Neural crest cell (in vitro differentiated cells): ENCODE measurements at regions not wholly inside any gene's neighbourhood (a gene's known extent, or its start where the extent isn't known, plus 50 kb on each side); places are given as distances from the start of the nearest gene placed in this dataset.

Experiments used
- DNase-seq: peaks from one replicate; pipeline ENCODE4 v3.0.0; 2021; ENCODE audit warnings: low read depth, mixed read lengths, low spot score
- H3K27ac Mint-ChIP-seq: one replicate; pipeline ENCODE4 v1.8.0; 2021; ENCODE audit warnings: mild to moderate bottlenecking, mixed read lengths; ENCODE audit not compliant: unreplicated experiment
- H3K27me3 Mint-ChIP-seq: 2 replicates; pipeline ENCODE4 v1.8.0; 2021; ENCODE audit warnings: low read depth, mild to moderate bottlenecking, mixed read lengths
- H3K36me3 Mint-ChIP-seq: 2 replicates; pipeline ENCODE4 v1.8.0; 2021; ENCODE audit warnings: low read depth, mild to moderate bottlenecking, mixed read lengths
- H3K4me1 Mint-ChIP-seq: 2 replicates; pipeline ENCODE4 v1.8.0; 2021; ENCODE audit warnings: mixed read lengths
- H3K4me3 Mint-ChIP-seq: one replicate; pipeline ENCODE4 v1.8.0; 2021; ENCODE audit warnings: mild to moderate bottlenecking, mixed read lengths
- H3K9me3 Mint-ChIP-seq: 2 replicates; pipeline ENCODE4 v1.8.0; 2021; ENCODE audit warnings: mixed read lengths
- CTCF ChIP-seq: fragments of 200-600 bp; sonication (generic); conservative IDR thresholded peaks from 2 replicates; pipeline ENCODE4 v1.5.0; 2021; ENCODE audit warnings: antibody characterized with exemption, mild to moderate bottlenecking

DNA sequence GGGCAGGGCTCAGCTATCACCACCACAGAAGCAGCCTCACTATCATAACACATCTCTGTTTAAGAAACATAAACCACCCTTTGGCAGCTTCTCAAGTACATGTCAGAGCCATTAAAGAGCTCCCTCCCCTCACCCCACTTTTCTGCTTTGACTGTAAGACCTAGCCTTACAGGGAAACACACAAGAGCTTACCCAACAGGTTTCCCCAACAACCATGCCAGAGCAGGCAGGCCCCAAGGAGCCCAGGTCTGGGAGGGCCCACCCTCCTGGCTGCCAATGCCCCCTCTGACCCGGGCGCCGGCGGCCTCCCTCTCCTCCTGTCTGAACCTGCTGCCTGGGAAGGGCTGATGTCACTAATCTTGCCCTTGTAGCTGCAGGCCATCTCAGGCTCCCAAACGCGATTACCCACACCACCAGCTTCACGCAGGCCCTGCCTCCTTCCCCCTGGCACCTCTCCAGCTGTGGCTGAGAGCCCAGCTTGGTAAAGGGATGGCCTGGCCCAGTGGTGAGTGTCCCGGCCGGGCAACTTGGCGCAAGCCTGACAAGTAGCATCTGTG is 402.0 kb downstream of the MAFB start:
- no peak for TF ChIP-seq CTCF
- no peak overlapping the region for H3K4me3 Mint-ChIP-seq
- DNase-seq, result no peak
- H3K4me1 Mint-ChIP-seq, result no peaks in the 10 kb centered on the region
- no peaks in the 10 kb centered on the region for H3K36me3 Mint-ChIP-seq
- no peaks in the 10 kb centered on the region for H3K27me3 Mint-ChIP-seq
- H3K27ac Mint-ChIP-seq, result no peak overlapping the region
- no peaks in the 10 kb centered on the region for H3K9me3 Mint-ChIP-seq

DNA sequence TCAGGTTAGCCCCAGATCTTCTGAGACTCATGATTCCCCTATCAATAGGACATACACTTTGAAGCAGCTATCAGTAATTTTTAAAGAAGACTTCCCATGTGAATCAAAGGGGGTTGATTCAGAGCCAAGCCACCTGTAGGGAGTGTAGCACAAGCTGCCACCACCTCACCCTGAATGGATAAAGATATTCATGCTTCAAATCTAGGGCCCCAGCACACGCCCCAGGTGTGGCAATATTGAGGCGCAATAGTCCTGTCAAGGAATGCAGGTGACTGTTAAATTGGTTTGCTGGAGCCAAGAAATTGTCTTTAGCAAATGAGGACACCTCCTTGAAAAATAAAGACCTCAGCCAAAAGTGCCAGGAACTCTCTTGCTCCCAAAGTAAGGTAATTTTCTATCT is 404.4 kb downstream of the MAFB start:
- no peak for DNase-seq
- Mint-ChIP-seq H3K27ac (no peak overlapping the region), H3K4me1 (peaks cover 9% of the 10 kb centered on the region), H3K27me3 (no peaks in the 10 kb centered on the region), H3K9me3 (no peaks in the 10 kb centered on the region), H3K36me3 (no peaks in the 10 kb centered on the region), H3K4me3 (no peak overlapping the region)
- TF ChIP-seq CTCF, result no peak

GRCh38 chr20:40283689-40284088 is 405.3 kb downstream of the MAFB start:
- no peak overlapping the region for H3K4me3 Mint-ChIP-seq
- H3K27ac Mint-ChIP-seq, result no peak overlapping the region
- H3K27me3 Mint-ChIP-seq, result no peaks in the 10 kb centered on the region
- TF ChIP-seq CTCF, result no peak
- no peak for DNase-seq
- H3K36me3 Mint-ChIP-seq, result no peaks in the 10 kb centered on the region
- peaks cover 14% of the 10 kb centered on the region for H3K4me1 Mint-ChIP-seq
- H3K9me3 Mint-ChIP-seq, result no peaks in the 10 kb centered on the region

- no peaks in the 10 kb centered on the region for H3K27me3 Mint-ChIP-seq
- H3K9me3 Mint-ChIP-seq, result no peaks in the 10 kb centered on the region
- TF ChIP-seq CTCF, result no peak
- H3K36me3 Mint-ChIP-seq, result no peaks in the 10 kb centered on the region
- H3K4me1 Mint-ChIP-seq, result peaks cover 14% of the 10 kb centered on the region
- no peak overlapping the region for H3K4me3 Mint-ChIP-seq
- no peak overlapping the region for H3K27ac Mint-ChIP-seq
- DNase-seq, result no peak
These were observed 406.1 kb downstream of the MAFB start for GRCh38 chr20:40282941-40283340.

GRCh38 chr20:40282541-40282940 is 406.5 kb downstream of the MAFB start:
- Mint-ChIP-seq H3K4me3 (no peak overlapping the region), H3K27me3 (no peaks in the 10 kb centered on the region), H3K9me3 (no peaks in the 10 kb centered on the region), H3K27ac (no peak overlapping the region), H3K36me3 (no peaks in the 10 kb centered on the region), H3K4me1 (peaks cover 14% of the 10 kb centered on the region)
- TF ChIP-seq CTCF, result no peak
- no peak for DNase-seq

- no peak overlapping the region for H3K27ac Mint-ChIP-seq
- peaks cover 19% of the 10 kb centered on the region for H3K4me1 Mint-ChIP-seq
- no peak for DNase-seq
- TF ChIP-seq CTCF, result no peak
- H3K36me3 Mint-ChIP-seq, result no peaks in the 10 kb centered on the region
- H3K4me3 Mint-ChIP-seq, result no peak overlapping the region
- no peaks in the 10 kb centered on the region for H3K27me3 Mint-ChIP-seq
- no peaks in the 10 kb centered on the region for H3K9me3 Mint-ChIP-seq
These were observed 408.4 kb downstream of the MAFB start for GRCh38 chr20:40280616-40281015.
